Caco-2 (cell line): ENCODE measurements at regions not wholly inside any gene's neighbourhood (a gene's known extent, or its start where the extent isn't known, plus 50 kb on each side); places are given as distances from the start of the nearest gene placed in this dataset.
"Not testable (repeated sequence)": the region's sequence is repeated elsewhere in the genome, so short reads cannot be mapped to it uniquely, and the experiment has no call there.

ENCODE experiments used
- BruUV-seq: library from RNA; stranded (reverse); fragments of 400-500 nt; replicated peaks from 2 replicates; lab custom pipeline; 2021; lab: Mats Ljungman, UMichigan
- CTCF ChIA-PET: fragments of 300-600 bp; sonication (Branson Sonifier 250); formaldehyde crosslinking; loops from one replicate; lab custom pipeline; 2022; ENCODE audit warnings: antibody characterized with exemption; lab: Charles Lee
- POLR2A ChIA-PET: fragments of 300-600 bp; sonication (Branson Sonifier 250); formaldehyde crosslinking; loops from one replicate; lab custom pipeline; 2022; ENCODE audit warnings: antibody characterized with exemption; lab: Charles Lee
- DNase-seq, 2 experiments: peaks; one replicate each; pipeline versions ENCODE4 v3.0.0 to v3.0.0-alpha.2; 2020 to 2022
- H3K27me3 ChIP-seq: replicated peaks from 2 replicates; pipeline ENCODE4 v1.6.0; 2011; ENCODE audit warnings: low read length; ENCODE audit not compliant: control insufficient read depth, insufficient read depth
- H3K36me3 ChIP-seq: 2 replicates; pipeline ENCODE4 v1.5.1; 2011; ENCODE audit warnings: low read length; ENCODE audit not compliant: control insufficient read depth, insufficient read depth
- H3K4me1 ChIP-seq: fragments of 250-450 bp; sonication (Bioruptor Pico); 2 replicates; pipeline ENCODE4 v1.5.1; 2020; ENCODE audit warnings: mild to moderate bottlenecking
- H3K4me3 ChIP-seq: 2 replicates; pipeline ENCODE4 v1.5.1; 2011; ENCODE audit warnings: low read depth, mild to moderate bottlenecking, control low read depth, low read length
- H3K9me3 ChIP-seq: fragments of 250-450 bp; sonication (Bioruptor Pico); 2 replicates; pipeline ENCODE4 v1.5.1; 2020; ENCODE audit warnings: mild to moderate bottlenecking, moderate library complexity
- H3K27ac Mint-ChIP-seq: one replicate; pipeline ENCODE4 v1.8.0; 2022; ENCODE audit warnings: mixed read lengths; ENCODE audit not compliant: unreplicated experiment
- H3K27me3 Mint-ChIP-seq: one replicate; pipeline ENCODE4 v1.8.0; 2022; ENCODE audit warnings: mixed read lengths; ENCODE audit not compliant: insufficient read depth, unreplicated experiment
- H3K36me3 Mint-ChIP-seq: one replicate; pipeline ENCODE4 v1.8.0; 2022; ENCODE audit warnings: mild to moderate bottlenecking, mixed read lengths; ENCODE audit not compliant: insufficient read depth, unreplicated experiment
- H3K4me1 Mint-ChIP-seq: one replicate; pipeline ENCODE4 v1.8.0; 2022; ENCODE audit warnings: low read depth, mixed read lengths; ENCODE audit not compliant: unreplicated experiment
- H3K4me3 Mint-ChIP-seq: one replicate; pipeline ENCODE4 v1.8.0; 2022; ENCODE audit warnings: mild to moderate bottlenecking, moderate library complexity, mixed read lengths; ENCODE audit not compliant: unreplicated experiment
- H3K9me3 Mint-ChIP-seq: one replicate; pipeline ENCODE4 v1.8.0; 2022; ENCODE audit warnings: mixed read lengths; ENCODE audit not compliant: unreplicated experiment
- intact Hi-C: fragments of 100-400 bp; cut with micrococcal nuclease; formaldehyde crosslinking; loops from one replicate; pipeline ENCODE4 v1.10.0; 2022; ENCODE audit not compliant: unreplicated experiment
- TF ChIP-seq, protein P1 (sequence below), 2 experiments: fragments of 200-600 bp in 1 of 2; IDR thresholded peaks; 1 replicate in 1 of 2; 2 replicates in 1 of 2; pipeline versions ENCODE4 v1.5.1 to v1.8.0; 2011 to 2022; ENCODE audit warnings: antibody characterized with exemption in 1 of 2, control low read depth in 1 of 2, inconsistent platforms in 1 of 2, low read depth in 1 of 2, low read length in 1 of 2, mild to moderate bottlenecking in 1 of 2, moderate library complexity in 1 of 2; ENCODE audit not compliant: insufficient read depth in 1 of 2, severe bottlenecking in 1 of 2, unreplicated experiment in 1 of 2

DNA sequence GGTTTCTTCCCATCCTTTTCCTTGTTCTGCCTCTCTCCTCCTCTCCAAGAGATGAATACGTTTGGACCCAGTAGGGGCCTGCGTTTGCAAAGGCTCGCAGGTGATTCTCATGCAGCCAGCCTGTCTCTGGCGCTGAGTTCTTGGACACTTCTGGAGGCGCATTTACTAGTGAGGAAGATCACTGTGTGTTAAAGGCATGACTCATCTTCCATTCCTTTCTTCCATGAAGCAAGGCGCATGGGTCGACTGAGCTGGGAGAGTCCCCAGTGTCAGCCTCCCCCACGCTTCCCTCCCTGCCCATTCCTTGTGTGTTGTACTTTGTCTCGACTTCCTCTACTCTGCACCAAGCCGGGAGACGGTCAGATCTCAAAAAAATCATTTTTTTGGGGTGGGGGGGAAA is 159.9 kb upstream of the EEF2KMT start:
- BruUV-seq, result no TSS peak
- intact Hi-C loops, result no loop called here
- H3K27ac Mint-ChIP-seq, result no peak overlapping the region
- no peak overlapping the region for H3K4me3 Mint-ChIP-seq
- no peaks in the 10 kb centered on the region for H3K36me3 Mint-ChIP-seq
- ChIA-PET POLR2A (no interaction called here), CTCF (no interaction called here)
- Histone ChIP-seq H3K4me1 (no peaks in the 10 kb centered on the region), H3K4me3 (no peak overlapping the region), H3K27me3 (no peaks in the 10 kb centered on the region), H3K9me3 (no peaks in the 10 kb centered on the region), H3K36me3 (no peaks in the 10 kb centered on the region)
- H3K27me3 Mint-ChIP-seq, result peaks cover 19% of the 10 kb centered on the region
- no peaks in the 10 kb centered on the region for H3K9me3 Mint-ChIP-seq
- H3K4me1 Mint-ChIP-seq, result no peaks in the 10 kb centered on the region
- no peak for DNase-seq
- TF ChIP-seq, protein P1, sequence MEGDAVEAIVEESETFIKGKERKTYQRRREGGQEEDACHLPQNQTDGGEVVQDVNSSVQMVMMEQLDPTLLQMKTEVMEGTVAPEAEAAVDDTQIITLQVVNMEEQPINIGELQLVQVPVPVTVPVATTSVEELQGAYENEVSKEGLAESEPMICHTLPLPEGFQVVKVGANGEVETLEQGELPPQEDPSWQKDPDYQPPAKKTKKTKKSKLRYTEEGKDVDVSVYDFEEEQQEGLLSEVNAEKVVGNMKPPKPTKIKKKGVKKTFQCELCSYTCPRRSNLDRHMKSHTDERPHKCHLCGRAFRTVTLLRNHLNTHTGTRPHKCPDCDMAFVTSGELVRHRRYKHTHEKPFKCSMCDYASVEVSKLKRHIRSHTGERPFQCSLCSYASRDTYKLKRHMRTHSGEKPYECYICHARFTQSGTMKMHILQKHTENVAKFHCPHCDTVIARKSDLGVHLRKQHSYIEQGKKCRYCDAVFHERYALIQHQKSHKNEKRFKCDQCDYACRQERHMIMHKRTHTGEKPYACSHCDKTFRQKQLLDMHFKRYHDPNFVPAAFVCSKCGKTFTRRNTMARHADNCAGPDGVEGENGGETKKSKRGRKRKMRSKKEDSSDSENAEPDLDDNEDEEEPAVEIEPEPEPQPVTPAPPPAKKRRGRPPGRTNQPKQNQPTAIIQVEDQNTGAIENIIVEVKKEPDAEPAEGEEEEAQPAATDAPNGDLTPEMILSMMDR (IDR thresholded peaks at IDR 0.05; ENCODE audit: insufficient read depth in 1 of 2, low read depth in 1 of 2, low read length in 1 of 2, severe bottlenecking in 1 of 2, unreplicated experiment in 1 of 2), result no peak

DNA sequence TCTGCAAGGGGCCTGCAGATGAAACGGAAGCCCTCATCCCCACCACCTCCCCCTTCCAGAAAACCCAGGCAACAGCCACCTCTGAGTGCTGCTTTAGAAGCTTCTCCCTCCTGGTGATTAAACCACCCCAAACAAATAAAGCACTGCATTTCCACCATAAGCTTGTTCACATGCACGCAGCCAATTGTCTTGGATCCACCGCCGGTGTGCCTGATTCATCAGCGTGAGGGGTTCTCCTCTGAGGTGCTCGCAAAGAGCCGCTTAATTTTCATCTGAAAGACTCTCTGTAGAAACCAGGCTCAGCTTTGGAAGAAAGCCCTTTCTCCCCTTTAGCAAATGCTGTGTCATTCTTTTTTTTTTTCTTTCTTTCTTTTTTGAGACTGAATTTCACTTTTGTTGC is 155.2 kb upstream of the EEF2KMT start:
- H3K27me3 ChIP-seq, result no peaks in the 10 kb centered on the region
- Mint-ChIP-seq H3K9me3 (no peaks in the 10 kb centered on the region), H3K27me3 (peaks cover 17% of the 10 kb centered on the region), H3K27ac (no peak overlapping the region), H3K4me1 (no peaks in the 10 kb centered on the region), H3K4me3 (no peak overlapping the region), H3K36me3 (no peaks in the 10 kb centered on the region)
- no peaks in the 10 kb centered on the region for H3K9me3 ChIP-seq
- POLR2A ChIA-PET, result no interaction called here
- no peaks in the 10 kb centered on the region for H3K4me1 ChIP-seq
- no peak overlapping the region for H3K4me3 ChIP-seq
- TF ChIP-seq, protein P1 (IDR thresholded peaks at IDR 0.05; ENCODE audit: insufficient read depth in 1 of 2, low read depth in 1 of 2, low read length in 1 of 2, severe bottlenecking in 1 of 2, unreplicated experiment in 1 of 2), result no peak
- no TSS peak for BruUV-seq
- DNase-seq, result no peak
- intact Hi-C loops, result no loop called here
- CTCF ChIA-PET, result no interaction called here
- H3K36me3 ChIP-seq, result no peaks in the 10 kb centered on the region

DNA sequence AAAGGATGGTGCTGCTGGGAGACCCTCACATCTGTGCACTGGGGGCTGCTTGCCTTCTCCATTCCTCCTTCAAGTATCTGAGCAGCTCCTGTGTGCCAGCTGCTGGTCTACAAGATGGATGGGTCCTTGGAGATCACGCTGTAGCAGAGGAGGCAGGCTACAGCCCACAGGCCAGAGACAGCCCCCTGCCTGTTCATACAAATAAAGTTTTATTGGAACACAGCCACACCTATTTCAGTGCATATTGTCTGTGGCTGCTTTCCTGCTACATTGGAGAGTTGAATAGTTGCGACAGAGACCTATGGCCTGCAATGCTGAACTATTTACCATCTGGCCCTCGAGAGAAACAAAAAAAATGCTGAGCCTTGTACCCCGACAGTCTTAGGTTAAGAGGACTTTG is 149.8 kb upstream of the EEF2KMT start:
- H3K4me1 ChIP-seq, POLR2A ChIA-PET, BruUV-seq, DNase-seq, CTCF ChIA-PET, H3K36me3 ChIP-seq, H3K9me3 ChIP-seq, H3K9me3 Mint-ChIP-seq, H3K27me3 ChIP-seq, H3K4me3 ChIP-seq, intact Hi-C loops, H3K4me3 Mint-ChIP-seq, H3K27ac Mint-ChIP-seq, H3K36me3 Mint-ChIP-seq, H3K4me1 Mint-ChIP-seq: not testable (repeated sequence)
- H3K27me3 Mint-ChIP-seq, result peaks cover 12% of the 10 kb centered on the region

DNA sequence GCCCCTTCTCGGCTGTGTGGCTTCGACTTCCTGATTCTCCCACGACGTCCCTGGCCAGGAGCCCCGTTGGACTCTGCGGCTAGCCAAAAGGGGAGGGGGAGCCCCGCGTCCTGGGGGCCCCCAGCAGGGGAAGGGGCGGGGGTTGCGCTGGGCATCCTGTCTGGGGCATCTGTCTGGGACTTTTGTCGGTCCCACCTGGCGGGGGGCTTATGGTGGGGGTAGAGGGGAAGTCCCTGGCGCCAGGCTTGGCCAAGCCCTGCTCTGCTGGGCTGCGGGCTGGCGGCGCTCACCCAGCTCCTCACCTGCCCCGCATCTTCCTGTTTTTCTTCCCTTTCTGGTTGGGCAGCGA is 142.7 kb upstream of the EEF2KMT start:
- H3K36me3 ChIP-seq, H3K27ac Mint-ChIP-seq, CTCF ChIA-PET, DNase-seq, H3K4me1 Mint-ChIP-seq, H3K36me3 Mint-ChIP-seq, BruUV-seq, H3K4me3 Mint-ChIP-seq, POLR2A ChIA-PET, H3K27me3 ChIP-seq, H3K9me3 ChIP-seq, H3K4me1 ChIP-seq, H3K4me3 ChIP-seq, H3K9me3 Mint-ChIP-seq, intact Hi-C loops: not testable (repeated sequence)
- H3K27me3 Mint-ChIP-seq, result peaks cover 29% of the 10 kb centered on the region
